A673 (cell line): ENCODE measurements at regions not wholly inside any gene's neighbourhood (a gene's known extent, or its start where the extent isn't known, plus 50 kb on each side); places are given as distances from the start of the nearest gene placed in this dataset.

Experiments
- CTCF ChIP-seq: fragments of 300-800, 200-600 bp; sonication (generic); conservative IDR thresholded peaks from 2 replicates; pipeline ENCODE4 v1.5.1; 2017; ENCODE audit warnings: low read depth, mild to moderate bottlenecking, antibody characterized with exemption, low read length, moderate library complexity, mixed read lengths
- EZH2 ChIP-seq: fragments of 200-600 bp; sonication (generic); IDR thresholded peaks from 2 replicates; pipeline ENCODE4 v1.6.1; 2017; ENCODE audit warnings: borderline replicate concordance, low read depth, mild to moderate bottlenecking, mixed read lengths, antibody characterized with exemption, low read length; ENCODE audit not compliant: poor library complexity, severe bottlenecking

GRCh38 chr4:157838366-157838765 lies 334.5 kb downstream of the GASK1B start:
- TF ChIP-seq CTCF (no peak), EZH2 (no peak)
